K562 (cell line): ENCODE measurements at regions not wholly inside any gene's neighbourhood (a gene's known extent, or its start where the extent isn't known, plus 50 kb on each side); places are given as distances from the start of the nearest gene placed in this dataset.

ENCODE experiments used
- ATAC-seq: fragments of 200-7000 bp; cut with Tn5 transposase; 3 replicates; pipeline ENCODE4 v1.9.1; 2020; ENCODE audit warnings: moderate library complexity
- BruUV-seq: library from RNA; stranded (reverse); fragments of 400-500 nt; replicated peaks from 2 replicates; lab custom pipeline; 2021; lab: Mats Ljungman, UMichigan
- CTCF ChIA-PET: fragments of 300-600 bp; formaldehyde crosslinking; extraction: SDS; loops from one replicate; lab custom pipeline; 2021; ENCODE audit warnings: low intra/inter-chr PET ratio; lab: Yijun Ruan, JAX
- POLR2A ChIA-PET: fragments of 300-600, 350-650 bp; sonication (Branson Sonifier 250); formaldehyde crosslinking; extraction: SDS; loops from one replicate; lab custom pipeline; 2021; ENCODE audit warnings: antibody characterized with exemption, inconsistent platforms; lab: Yijun Ruan, JAX
- DNase-seq, 4 experiments: peaks; one replicate each; pipeline versions ENCODE4 v3.0.0 to v3.0.0-alpha.2; 2011 to 2018; ENCODE audit warnings: low spot score in 3 of 4, mixed read lengths in 3 of 4; ENCODE audit errors: extremely low read depth in 1 of 4
- FAIRE-seq: peaks from 2 replicates; lab custom pipeline; 2011; peaks lifted over from hg19 to GRCh38; lab: Jason Lieb, UNC
- H2AFZ ChIP-seq: 2 replicates; pipeline ENCODE4 v1.6.0; 2011; ENCODE audit warnings: low read depth, low read length, control low read depth, inconsistent platforms
- H3K27ac ChIP-seq: fragments of 200-600 bp; 3 replicates; pipeline ENCODE4 v1.8.0; 2011; ENCODE audit warnings: low read depth, mild to moderate bottlenecking, control low read depth, inconsistent platforms, low read length, moderate library complexity, mixed read lengths; ENCODE audit errors: extremely low read depth
- H3K27me3 ChIP-seq, 2 experiments: fragments of 300-600 bp in 1 of 2; 2 replicates in 1 of 2; 3 replicates in 1 of 2; pipeline versions ENCODE4 v1.6.0 to v1.8.0; 2011; ENCODE audit warnings: inconsistent platforms in 2 of 2, low read length in 2 of 2, mild to moderate bottlenecking in 1 of 2, mixed read lengths in 1 of 2, moderate library complexity in 1 of 2; ENCODE audit not compliant: control insufficient read depth in 2 of 2, insufficient read depth in 2 of 2
- H3K36me3 ChIP-seq: fragments of 300-600 bp; 3 replicates; pipeline ENCODE4 v1.8.0; 2011; ENCODE audit warnings: mild to moderate bottlenecking, low read length, inconsistent platforms; ENCODE audit not compliant: control insufficient read depth, insufficient read depth
- H3K4me1 ChIP-seq, 2 experiments: fragments of 200-600 bp in 1 of 2; replicated peaks in 1 of 2; 2 replicates in 1 of 2; 3 replicates in 1 of 2; pipeline versions ENCODE4 v1.5.1 to v1.8.0; 2011; ENCODE audit warnings: inconsistent platforms in 2 of 2, low read length in 2 of 2, mild to moderate bottlenecking in 1 of 2, mixed read lengths in 1 of 2, moderate library complexity in 1 of 2; ENCODE audit not compliant: control insufficient read depth in 2 of 2, insufficient read depth in 2 of 2
- H3K4me2 ChIP-seq: 2 replicates; pipeline ENCODE4 v1.6.1; 2011; ENCODE audit warnings: low read length, control low read depth, inconsistent platforms, mixed read lengths; ENCODE audit not compliant: insufficient read depth
- H3K4me3 ChIP-seq: fragments of 200-600 bp; sonication (generic), shearing (Covaris generic); 2 replicates; pipeline ENCODE4 v1.5.1; 2016; ENCODE audit warnings: control low read depth, inconsistent platforms
- H3K79me2 ChIP-seq: fragments of 200-600 bp; 3 replicates; pipeline ENCODE4 v1.8.0; 2011; ENCODE audit warnings: low read length, inconsistent platforms; ENCODE audit not compliant: control insufficient read depth, insufficient read depth
- H3K9ac ChIP-seq, 2 experiments: 2 replicates each; pipeline versions ENCODE4 v1.6.0 to v1.6.1; 2011; ENCODE audit warnings: low read depth in 2 of 2, low read length in 2 of 2, control low read depth in 1 of 2, inconsistent platforms in 1 of 2, mild to moderate bottlenecking in 1 of 2, mixed read lengths in 1 of 2; ENCODE audit not compliant: insufficient read depth in 1 of 2
- H3K9me1 ChIP-seq: one replicate; pipeline ENCODE4 v1.6.0; 2011; ENCODE audit warnings: inconsistent platforms, mild to moderate bottlenecking, low read length, moderate library complexity; ENCODE audit not compliant: control insufficient read depth, insufficient read depth
- H3K9me3 ChIP-seq: replicated peaks from 2 replicates; pipeline ENCODE4 v1.5.1; 2011; ENCODE audit warnings: low read depth, low read length, inconsistent platforms; ENCODE audit not compliant: control insufficient read depth, insufficient read depth
- H4K20me1 ChIP-seq: replicated peaks from 2 replicates; pipeline ENCODE4 v1.6.1; 2011; ENCODE audit warnings: low read length, inconsistent platforms, mixed read lengths; ENCODE audit not compliant: control insufficient read depth, insufficient read depth
- FOXM1 ChIP-seq, 2 experiments: fragments of 450-650 bp in 1 of 2; sonication (generic) in 1 of 2; formaldehyde crosslinking in 1 of 2; IDR thresholded peaks; 2 replicates each; pipeline versions ENCODE4 v1.6.1 to v1.9.0; 2017 to 2022; ENCODE audit warnings: low read depth in 2 of 2, mild to moderate bottlenecking in 2 of 2, missing genetic modification reagents in 1 of 2, moderate library complexity in 1 of 2
- NEUROD1 ChIP-seq: fragments of 150-350 bp; IDR thresholded peaks from 2 replicates; pipeline ENCODE4 v1.6.1; 2014; ENCODE audit warnings: borderline replicate concordance, low read length, low read depth; ENCODE audit not compliant: partially characterized antibody
- NR4A1 ChIP-seq, 2 experiments: fragments of 250-450 bp in 1 of 2; fragments of 450-650 bp in 1 of 2; sonication (Bioruptor Pico) in 1 of 2; IDR thresholded peaks; 2 replicates each; pipeline versions ENCODE4 v1.4.0 to v1.6.1; 2016 to 2020; ENCODE audit warnings: mild to moderate bottlenecking in 2 of 2, missing compliant biosample characterization in 1 of 2, missing genetic modification characterization in 1 of 2, moderate library complexity in 1 of 2
- YBX1 ChIP-seq: fragments of 450-650 bp; IDR thresholded peaks from 2 replicates; pipeline ENCODE4 v1.7.1; 2016; ENCODE audit warnings: mild to moderate bottlenecking
- WGBS: fragments of 100-300 bp; shearing (Covaris generic); methylation state at CpG from one replicate; pipeline ENCODE4 v1.1.6; 2016; ENCODE audit warnings: low coverage, mixed read lengths; ENCODE audit not compliant: insufficient coverage; ENCODE audit errors: missing lambda C conversion rate; 5-methylcytosine and 5-hydroxymethylcytosine counted together
- in situ Hi-C: fragments of 300-500 bp; cut with MboI; formaldehyde crosslinking; loops from 4 replicates; pipeline ENCODE4 v1.15.0; 2018; ENCODE audit warnings: inconsistent platforms, mixed read lengths
- intact Hi-C: fragments of 100-400 bp; cut with micrococcal nuclease; formaldehyde crosslinking; loops from 2 replicates; pipeline ENCODE4 v1.14.2; 2022
- TF ChIP-seq, protein P1 (sequence below): fragments of 450-650 bp; IDR thresholded peaks from 2 replicates; pipeline ENCODE4 v1.6.1; 2018; ENCODE audit not compliant: partially characterized antibody
- TF ChIP-seq, protein P2 (sequence below): IDR thresholded peaks from 2 replicates; pipeline ENCODE4 v1.6.1; 2012; ENCODE audit warnings: low read depth, low read length, improper control_type of control experiment, borderline replicate concordance
- TF ChIP-seq, protein P3 (sequence below): fragments of 200-400 bp; formaldehyde crosslinking; IDR thresholded peaks from 2 replicates; pipeline ENCODE4 v1.6.1; 2017; ENCODE audit warnings: mild to moderate bottlenecking, low read depth, low read length, moderate library complexity

DNA sequence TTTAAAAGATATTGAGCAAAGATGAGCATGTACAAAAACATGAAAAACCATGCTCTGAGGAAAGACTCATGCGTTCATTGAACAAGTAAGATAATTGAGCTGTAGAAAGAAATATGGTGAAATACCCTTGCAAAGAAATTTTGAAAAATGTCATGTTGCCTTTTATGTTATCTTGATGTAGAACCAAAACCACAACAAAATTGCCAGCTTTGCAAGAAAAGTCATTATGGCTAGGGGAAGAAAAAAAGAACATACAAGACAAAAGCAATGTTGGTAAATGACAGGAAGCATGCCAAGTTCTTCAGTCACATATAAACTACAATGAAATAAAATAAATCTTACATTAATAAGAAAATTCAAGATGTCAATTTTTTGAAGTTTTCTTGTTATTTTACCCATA is 368.0 kb downstream of the IRX1 start:
- no peak overlapping the region for H3K9ac ChIP-seq
- no peaks in the 10 kb centered on the region for H3K79me2 ChIP-seq
- TF ChIP-seq NR4A1 (CRISPR knock-in tag; IDR thresholded peaks at IDR 0.05) = no peak
- TF ChIP-seq NR4A1 (tag; IDR thresholded peaks at IDR 0.05) = no peak
- no peak for TF ChIP-seq FOXM1 (IDR thresholded peaks at IDR 0.05; ENCODE audit: low read depth)
- no peak for TF ChIP-seq FOXM1 (CRISPR knock-in tag; IDR thresholded peaks at IDR 0.05; ENCODE audit: low read depth)
- no peak for ATAC-seq
- no TSS peak for BruUV-seq
- no peak overlapping the region for H3K27ac ChIP-seq
- in situ Hi-C loops = no loop called here
- intact Hi-C loops = no loop called here
- no peak for FAIRE-seq
- POLR2A ChIA-PET = no interaction called here
- CTCF ChIA-PET = no interaction called here
- H3K4me1 ChIP-seq = no peaks in the 10 kb centered on the region
- H3K4me3 ChIP-seq = no peak overlapping the region
- H3K9me1 ChIP-seq = no peaks in the 10 kb centered on the region
- no peak overlapping the region for H3K4me2 ChIP-seq
- no peaks in the 10 kb centered on the region for H3K27me3 ChIP-seq
- no peak overlapping the region for H2AFZ ChIP-seq
- WGBS = 7% methylated on average over 1 of the region's 1 CpG
- H3K36me3 ChIP-seq = no peaks in the 10 kb centered on the region
- no peak for DNase-seq
- H4K20me1 ChIP-seq = no peaks in the 10 kb centered on the region
- no peaks in the 10 kb centered on the region for H3K9me3 ChIP-seq

DNA sequence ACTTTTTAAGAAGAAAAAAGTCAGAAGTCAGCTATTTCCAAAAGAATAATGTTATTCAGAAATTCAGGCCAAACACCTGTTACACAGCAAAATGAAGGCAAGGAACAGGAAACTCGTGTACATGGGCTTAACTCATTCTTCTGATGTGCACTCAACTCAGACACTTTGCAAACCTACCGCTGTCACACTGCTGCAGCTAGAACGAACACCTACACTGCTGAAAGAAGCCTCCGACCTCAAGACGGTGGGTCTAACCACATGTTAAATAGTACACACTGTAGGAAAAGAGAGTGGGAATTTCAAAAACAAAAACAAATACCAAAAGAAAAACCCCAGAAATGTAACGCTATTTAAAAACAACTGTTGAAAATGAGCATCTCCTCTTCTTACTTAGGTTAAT is 384.5 kb downstream of the IRX1 start:
- Histone ChIP-seq H3K9me1 (no peaks in the 10 kb centered on the region), H2AFZ (no peak overlapping the region), H3K27ac (no peak overlapping the region), H3K79me2 (no peaks in the 10 kb centered on the region), H3K9ac (no peak overlapping the region), H3K27me3 (no peaks in the 10 kb centered on the region), H3K4me3 (no peak overlapping the region), H3K36me3 (no peaks in the 10 kb centered on the region), H3K9me3 (no peaks in the 10 kb centered on the region), H3K4me2 (no peak overlapping the region), H3K4me1 (no peaks in the 10 kb centered on the region), H4K20me1 (no peaks in the 10 kb centered on the region)
- under 1% methylated on average over 6 of the region's 6 CpGs for WGBS
- POLR2A ChIA-PET = no interaction called here
- no peak for DNase-seq
- no peak for ATAC-seq
- intact Hi-C loops (no loop called here), in situ Hi-C loops (no loop called here)
- CTCF ChIA-PET = no interaction called here
- no TSS peak for BruUV-seq
- no peak for FAIRE-seq
- no peak for TF ChIP-seq YBX1
- no peak for TF ChIP-seq NEUROD1
- TF ChIP-seq, protein P1, sequence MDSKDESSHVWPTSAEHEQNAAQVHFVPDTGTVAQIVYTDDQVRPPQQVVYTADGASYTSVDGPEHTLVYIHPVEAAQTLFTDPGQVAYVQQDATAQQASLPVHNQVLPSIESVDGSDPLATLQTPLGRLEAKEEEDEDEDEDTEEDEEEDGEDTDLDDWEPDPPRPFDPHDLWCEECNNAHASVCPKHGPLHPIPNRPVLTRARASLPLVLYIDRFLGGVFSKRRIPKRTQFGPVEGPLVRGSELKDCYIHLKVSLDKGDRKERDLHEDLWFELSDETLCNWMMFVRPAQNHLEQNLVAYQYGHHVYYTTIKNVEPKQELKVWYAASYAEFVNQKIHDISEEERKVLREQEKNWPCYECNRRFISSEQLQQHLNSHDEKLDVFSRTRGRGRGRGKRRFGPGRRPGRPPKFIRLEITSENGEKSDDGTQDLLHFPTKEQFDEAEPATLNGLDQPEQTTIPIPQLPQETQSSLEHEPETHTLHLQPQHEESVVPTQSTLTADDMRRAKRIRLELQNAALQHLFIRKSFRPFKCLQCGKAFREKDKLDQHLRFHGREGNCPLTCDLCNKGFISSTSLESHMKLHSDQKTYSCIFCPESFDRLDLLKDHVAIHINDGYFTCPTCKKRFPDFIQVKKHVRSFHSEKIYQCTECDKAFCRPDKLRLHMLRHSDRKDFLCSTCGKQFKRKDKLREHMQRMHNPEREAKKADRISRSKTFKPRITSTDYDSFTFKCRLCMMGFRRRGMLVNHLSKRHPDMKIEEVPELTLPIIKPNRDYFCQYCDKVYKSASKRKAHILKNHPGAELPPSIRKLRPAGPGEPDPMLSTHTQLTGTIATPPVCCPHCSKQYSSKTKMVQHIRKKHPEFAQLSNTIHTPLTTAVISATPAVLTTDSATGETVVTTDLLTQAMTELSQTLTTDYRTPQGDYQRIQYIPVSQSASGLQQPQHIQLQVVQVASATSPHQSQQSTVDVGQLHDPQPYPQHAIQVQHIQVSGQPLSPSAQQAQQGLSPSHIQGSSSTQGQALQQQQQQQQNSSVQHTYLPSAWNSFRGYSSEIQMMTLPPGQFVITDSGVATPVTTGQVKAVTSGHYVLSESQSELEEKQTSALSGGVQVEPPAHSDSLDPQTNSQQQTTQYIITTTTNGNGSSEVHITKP = no peak
- TF ChIP-seq, protein P2, sequence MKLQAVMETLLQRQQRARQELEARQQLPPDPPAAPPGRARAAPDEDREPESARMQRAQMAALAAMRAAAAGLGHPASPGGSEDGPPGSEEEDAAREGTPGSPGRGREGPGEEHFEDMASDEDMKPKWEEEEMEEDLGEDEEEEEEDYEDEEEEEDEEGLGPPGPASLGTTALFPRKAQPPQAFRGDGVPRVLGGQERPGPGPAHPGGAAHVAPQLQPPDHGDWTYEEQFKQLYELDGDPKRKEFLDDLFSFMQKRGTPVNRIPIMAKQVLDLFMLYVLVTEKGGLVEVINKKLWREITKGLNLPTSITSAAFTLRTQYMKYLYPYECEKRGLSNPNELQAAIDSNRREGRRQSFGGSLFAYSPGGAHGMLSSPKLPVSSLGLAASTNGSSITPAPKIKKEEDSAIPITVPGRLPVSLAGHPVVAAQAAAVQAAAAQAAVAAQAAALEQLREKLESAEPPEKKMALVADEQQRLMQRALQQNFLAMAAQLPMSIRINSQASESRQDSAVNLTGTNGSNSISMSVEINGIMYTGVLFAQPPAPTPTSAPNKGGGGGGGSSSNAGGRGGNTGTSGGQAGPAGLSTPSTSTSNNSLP = no peak
- TF ChIP-seq, protein P3, sequence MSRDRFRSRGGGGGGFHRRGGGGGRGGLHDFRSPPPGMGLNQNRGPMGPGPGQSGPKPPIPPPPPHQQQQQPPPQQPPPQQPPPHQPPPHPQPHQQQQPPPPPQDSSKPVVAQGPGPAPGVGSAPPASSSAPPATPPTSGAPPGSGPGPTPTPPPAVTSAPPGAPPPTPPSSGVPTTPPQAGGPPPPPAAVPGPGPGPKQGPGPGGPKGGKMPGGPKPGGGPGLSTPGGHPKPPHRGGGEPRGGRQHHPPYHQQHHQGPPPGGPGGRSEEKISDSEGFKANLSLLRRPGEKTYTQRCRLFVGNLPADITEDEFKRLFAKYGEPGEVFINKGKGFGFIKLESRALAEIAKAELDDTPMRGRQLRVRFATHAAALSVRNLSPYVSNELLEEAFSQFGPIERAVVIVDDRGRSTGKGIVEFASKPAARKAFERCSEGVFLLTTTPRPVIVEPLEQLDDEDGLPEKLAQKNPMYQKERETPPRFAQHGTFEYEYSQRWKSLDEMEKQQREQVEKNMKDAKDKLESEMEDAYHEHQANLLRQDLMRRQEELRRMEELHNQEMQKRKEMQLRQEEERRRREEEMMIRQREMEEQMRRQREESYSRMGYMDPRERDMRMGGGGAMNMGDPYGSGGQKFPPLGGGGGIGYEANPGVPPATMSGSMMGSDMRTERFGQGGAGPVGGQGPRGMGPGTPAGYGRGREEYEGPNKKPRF = no peak
